CD4-positive, alpha-beta T cell treated with Interleukin-1 beta for 1 hour (primary cell): ENCODE measurements at regions not wholly inside any gene's neighbourhood (a gene's known extent, or its start where the extent isn't known, plus 50 kb on each side); places are given as distances from the start of the nearest gene placed in this dataset.

Source experiments
- DNase-seq, 2 donors: peaks; one replicate each; pipeline ENCODE4 v3.0.0-alpha.2; 2020 to 2022

GRCh38 chr9:115373710-115374045 lies 255.7 kb upstream of the TNC start:
- no peak for DNase-seq

- no peak for DNase-seq
These were observed 256.8 kb upstream of the TNC start for GRCh38 chr9:115374724-115375268.

GRCh38 chr9:115378241-115378640 lies 260.3 kb upstream of the TNC start:
- no peak for DNase-seq

DNA sequence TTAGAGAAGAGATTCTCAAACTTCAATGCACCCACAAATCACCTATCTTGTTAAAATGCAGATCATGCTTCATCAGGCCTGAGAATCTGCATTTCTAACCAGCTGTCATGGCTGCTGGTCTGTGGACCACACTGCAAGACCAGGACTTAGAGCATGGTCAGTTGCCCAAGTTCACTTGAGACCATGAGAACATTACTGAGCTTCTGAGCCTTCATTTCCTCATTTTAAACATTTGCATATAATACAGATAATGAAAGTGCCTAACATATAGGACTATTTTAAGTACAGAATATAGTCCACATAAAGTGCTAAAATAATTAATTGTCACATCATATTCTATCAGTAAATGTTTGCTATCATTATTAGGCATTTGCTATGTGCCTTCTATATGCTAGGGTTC lies 260.8 kb upstream of the TNC start:
- DNase-seq = no peak

GRCh38 chr9:115379719-115380118 lies 261.8 kb upstream of the TNC start:
- no peak for DNase-seq

GRCh38 chr9:115382865-115383264 lies 264.9 kb upstream of the TNC start:
- DNase-seq = no peak

DNA sequence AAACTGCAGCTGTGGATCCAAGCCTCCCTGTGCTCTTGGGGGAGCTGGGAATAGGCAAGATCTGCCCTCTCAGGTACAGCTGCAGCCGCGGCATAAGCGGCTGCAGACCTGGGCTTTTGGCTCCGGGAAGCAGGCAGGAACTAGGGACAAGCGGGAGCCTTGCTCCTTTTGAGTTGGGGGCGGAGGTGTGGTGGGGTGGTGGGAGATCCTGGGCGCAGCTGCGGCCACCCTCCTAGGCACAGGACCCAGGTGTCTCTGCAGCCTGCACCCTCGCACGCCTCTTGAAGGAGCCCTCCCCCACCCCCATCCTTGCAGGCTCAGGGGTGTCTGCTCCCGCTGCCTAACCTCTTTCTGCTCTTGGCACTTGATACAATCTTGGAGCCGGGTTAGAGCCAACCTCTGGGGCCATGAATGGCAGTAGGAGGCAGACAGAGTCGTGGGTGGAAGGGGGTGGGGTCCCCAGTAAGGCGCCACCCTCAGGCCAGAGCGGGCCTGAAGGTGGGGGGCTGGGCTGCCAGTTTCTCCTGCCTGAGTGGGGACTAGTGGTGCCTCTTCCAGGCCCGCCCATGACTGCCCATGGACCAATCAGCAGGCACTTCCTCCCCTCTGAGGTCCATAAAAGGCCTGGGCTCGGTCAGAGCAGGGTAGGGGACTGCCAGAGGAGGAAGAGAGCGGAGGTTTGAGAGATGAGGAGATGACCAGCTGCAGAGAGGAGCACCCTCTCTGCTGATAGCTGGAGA lies 267.6 kb upstream of the TNC start:
- DNase-seq = no peak

GRCh38 chr9:115386963-115387770 lies 269.2 kb upstream of the TNC start:
- no peak for DNase-seq

GRCh38 chr9:115391168-115391825 lies 273.3 kb upstream of the TNC start:
- DNase-seq = no peak

DNA sequence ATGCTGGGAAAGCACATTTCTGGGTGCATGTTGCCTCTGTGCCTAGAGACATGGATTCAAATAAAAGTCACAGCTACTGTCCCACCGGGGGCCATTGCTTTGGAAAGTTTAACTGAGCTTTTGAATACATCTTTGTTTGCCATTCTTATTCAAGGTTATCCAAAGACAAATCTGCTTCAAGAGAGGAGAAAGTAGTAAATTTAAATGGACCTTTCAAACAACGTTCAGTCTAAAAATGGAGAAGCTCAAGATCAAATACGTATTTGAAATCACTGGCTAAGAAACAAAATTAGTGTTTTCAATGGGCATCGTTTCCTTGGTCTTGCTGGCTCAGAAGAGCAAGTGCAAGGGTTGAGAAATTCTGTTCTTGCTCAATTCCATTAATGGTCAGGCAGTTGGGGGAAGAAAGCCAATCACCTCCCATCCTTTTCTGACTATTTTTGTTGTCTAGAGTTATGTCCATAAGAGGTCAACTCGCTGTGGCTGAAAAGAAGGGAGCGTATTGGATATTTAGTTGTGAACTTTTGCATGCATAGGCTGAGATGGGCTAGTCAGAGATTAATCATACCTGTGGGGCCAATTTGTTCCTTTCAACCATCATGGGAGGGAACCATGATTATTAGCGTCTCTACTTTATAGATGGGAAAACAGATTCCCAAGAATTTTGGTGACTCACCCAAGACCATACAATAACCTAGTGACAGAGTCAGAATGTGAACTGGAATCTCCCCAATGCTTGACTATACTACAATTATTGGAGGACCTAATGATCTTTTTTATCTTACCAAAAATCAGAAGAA lies 276.2 kb upstream of the TNC start:
- DNase-seq = no peak

DNA sequence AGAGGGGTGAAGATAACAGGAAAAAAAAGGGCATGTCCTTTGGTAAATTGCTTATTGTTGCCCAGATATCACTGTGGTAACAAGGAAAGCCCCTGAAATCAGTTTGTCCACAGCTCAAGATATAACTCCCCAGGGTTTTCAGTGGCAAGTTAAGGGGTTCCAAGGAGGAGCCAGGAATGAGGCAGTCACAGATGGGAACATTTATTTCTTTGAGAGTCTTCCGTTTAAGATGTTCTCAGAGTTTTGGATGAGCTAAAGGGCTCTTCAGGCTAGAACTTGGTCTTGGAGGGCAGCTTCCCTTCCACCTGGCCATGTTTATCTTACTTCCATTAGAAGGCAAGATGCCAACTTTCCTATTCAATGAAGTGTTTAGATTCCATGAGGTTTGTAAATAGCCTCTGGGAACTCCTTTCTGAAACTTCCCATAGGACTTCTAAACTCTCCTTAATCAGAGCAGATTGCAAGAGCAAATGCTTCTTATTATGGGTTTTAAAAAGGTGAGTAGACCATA lies 277.6 kb upstream of the TNC start:
- DNase-seq = no peak

DNA sequence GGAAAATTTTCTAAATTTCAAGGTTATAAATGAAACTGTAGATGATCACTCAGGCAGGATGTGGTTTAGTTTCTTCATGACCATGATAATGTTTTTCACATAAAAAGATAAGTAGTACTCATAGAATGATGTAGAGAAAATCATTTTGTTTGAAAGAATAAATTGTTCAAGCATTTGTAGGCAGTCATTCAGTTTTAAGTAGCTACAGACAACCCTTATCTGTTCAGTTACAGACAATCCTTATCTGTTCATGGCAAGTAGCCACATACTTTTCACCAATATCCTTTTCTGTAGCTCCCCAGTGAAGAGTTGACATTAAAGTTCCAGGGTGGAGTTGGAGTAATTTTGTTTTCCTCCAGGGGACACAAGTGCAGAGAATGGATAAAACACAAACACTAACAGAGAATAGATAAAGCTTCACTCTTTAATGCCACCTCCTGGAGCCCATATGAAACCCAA lies 278.1 kb upstream of the TNC start:
- no peak for DNase-seq

DNA sequence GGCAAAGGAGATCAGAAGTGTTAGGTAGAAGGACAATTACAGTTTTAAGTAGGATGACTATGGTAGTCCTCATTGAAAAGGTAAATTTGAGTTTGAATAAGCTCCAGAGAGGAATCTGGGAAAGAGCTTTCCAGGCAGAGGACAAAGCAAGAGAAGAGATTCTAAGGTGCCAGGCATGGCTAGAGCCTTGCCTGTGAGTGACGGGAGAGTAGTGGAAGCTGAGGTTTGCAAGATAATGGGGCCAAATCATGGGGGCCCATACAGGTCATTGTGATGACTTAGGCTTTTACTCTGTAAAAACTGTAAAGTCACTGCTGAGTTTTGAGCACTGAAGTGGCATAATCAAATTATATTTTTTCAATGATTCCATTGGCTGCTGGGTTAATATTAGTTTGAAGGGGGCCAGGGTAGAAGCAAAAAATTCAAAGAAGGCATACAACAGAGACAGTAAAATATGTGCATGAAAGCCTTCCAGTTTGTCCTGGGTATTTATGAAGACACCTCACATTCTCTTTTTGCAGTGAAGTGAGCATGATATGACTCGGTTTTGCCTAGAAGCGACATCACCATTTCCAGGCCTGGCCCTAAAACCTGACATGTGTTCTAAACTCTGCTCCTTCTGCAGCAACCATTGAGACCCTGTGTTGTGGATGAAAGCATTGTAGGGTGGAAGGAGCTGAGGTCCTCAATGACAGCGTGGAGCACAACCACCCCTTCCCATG lies 279.8 kb upstream of the TNC start:
- no peak for DNase-seq

DNA sequence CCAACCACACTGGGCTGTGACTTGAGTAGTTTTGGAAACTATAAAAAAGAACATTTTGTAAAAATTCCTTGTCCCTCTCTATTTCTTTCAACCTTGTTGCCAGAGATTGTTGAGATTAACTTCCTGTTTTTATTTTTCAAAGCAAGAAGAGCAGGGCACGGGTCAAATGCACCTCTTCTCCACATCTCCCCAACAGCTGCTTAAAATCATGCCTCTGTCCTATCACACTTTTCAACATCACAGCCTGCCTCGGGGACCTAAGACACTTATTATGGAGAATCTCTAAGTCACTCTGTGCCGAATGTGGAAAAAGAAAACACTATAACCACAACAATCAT lies 280.3 kb upstream of the TNC start:
- DNase-seq = no peak

DNA sequence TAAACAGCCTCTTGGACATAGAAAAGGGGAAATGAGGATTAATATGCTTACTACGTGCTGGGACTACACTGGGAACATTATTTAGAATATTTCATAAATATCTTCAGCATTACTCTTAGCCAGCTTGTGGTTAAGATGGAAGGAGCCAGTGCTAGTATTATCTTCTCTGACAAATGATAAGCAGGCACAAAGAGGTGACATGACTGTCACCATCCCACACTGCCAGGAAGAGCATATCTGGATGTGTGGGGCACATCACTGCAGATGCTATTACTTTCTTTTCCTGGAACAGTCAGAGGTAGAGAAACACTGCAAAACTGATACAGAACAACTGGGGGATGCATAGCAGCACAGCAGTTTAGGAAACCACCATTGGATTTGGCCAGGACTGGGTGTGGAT lies 281.0 kb upstream of the TNC start:
- DNase-seq = no peak

DNA sequence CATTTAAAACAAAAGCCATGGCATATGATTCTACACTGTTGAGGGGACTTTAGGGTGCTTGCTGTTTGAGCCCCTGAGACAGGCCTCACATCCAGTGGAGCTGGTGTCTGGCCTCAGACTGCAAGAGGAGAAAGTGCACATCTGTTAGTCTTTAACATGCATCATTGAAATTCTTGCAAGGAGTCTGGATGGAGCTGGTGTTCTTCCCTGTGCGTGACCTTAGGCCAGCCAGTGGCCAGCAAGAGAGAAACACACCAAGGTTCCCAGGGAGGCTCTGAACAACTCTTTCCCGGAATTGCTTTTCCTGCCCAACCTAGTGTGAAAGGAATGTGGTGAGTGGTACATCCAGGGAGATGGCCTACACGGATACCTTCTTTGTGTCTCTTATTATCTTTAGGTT lies 282.8 kb upstream of the TNC start:
- DNase-seq = no peak

DNA sequence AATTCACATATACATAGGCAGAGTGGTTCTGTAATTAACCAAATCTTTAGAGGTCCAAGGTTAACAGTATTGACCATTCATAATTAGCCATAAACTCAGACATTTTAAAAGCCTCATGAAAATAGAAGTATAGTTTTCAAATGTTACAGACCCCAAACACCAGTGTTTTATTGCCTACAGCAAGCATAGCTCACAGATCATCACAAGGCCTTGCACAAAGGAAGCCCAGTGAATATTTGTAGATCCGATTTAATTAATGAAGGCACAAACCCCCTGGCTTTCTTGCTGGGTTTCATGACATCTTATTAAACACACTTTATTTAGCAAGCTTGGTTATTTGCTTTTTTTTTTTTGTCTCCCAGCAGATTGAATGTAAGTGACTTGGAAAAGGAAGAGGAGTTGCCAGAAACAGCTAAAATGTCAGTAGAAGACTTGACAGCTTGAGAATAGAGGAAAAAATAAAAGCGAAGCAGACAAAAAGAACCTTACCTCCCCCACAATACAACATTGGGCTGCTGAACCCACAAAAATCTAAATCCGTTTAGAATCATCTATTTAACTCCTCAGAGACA lies 283.9 kb upstream of the TNC start:
- DNase-seq = no peak

DNA sequence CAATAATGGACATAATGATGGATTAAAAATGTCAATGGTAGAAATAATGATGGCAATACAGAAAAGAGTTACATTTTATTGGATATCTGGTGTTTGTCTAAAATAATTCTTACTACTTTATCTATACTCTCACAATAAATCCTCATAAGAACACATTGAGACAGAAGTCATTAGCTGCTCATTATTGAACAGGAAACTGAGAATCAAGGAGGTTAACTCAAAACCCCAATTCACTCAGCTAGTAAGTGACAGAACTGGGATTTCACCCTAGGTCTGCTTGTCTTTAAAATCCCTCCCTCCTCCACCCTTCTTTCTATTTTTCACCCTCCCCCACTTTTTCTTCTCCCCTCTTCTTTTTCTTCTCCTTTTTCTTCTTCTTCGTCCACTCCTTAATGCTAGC lies 285.8 kb upstream of the TNC start:
- no peak for DNase-seq

DNA sequence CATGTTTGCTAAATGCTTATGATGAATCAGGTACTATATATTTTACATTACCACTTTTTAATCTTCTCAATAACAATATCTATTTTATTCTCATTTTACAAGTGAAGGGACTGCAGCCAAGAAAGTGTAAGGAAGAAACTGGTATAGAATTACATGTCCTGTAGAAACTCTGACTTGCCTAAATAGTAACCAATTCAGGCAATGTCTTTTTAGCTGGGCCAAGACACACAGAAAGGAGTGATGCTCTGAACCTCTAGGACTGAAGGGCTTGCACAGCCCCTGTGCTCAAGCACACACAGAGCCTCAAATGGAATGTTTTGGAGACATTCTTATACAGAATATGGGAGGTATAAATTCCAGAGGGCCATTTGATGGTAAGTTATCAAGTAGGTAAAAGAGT lies 286.4 kb upstream of the TNC start:
- DNase-seq = no peak

- no peak for DNase-seq
These were observed 293.6 kb upstream of the TNC start for GRCh38 chr9:115411516-115411915.

DNA sequence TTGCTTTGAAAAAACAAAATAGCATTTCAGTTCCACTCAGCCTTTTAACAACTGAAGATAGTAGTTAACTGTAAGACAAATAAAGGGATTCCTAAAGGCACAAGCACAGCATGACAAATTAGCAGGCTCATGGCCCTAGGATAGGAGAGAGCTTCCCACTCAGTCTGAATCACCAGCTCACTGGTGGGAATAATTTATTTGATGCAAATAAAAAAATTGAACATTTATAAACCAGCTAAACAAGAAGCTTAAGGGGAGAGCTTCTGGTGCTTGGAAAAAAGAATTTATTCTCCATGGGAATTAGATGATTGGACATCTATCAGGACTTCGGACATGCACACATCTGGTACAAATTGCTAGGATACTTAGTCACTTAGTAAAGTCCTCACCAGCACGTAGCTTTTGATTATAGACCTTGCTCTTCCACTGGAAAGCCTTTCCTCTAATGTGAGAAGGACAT lies 294.1 kb upstream of the TNC start:
- DNase-seq = no peak

- DNase-seq = no peak
These were observed 294.7 kb upstream of the TNC start for GRCh38 chr9:115412656-115413055.
